Chondrocyte (in vitro differentiated cells): ENCODE measurements at regions not wholly inside any gene's neighbourhood (a gene's known extent, or its start where the extent isn't known, plus 50 kb on each side); places are given as distances from the start of the nearest gene placed in this dataset.

Experiments used
- DNase-seq: peaks from one replicate; pipeline ENCODE4 v3.0.0; 2021; ENCODE audit warnings: mixed read lengths, low spot score
- H3K27ac Mint-ChIP-seq: one replicate; pipeline ENCODE4 v1.8.0; 2021; ENCODE audit warnings: mild to moderate bottlenecking, moderate library complexity, mixed read lengths; ENCODE audit not compliant: unreplicated experiment
- H3K27me3 Mint-ChIP-seq: 2 replicates; pipeline ENCODE4 v1.8.0; 2021; ENCODE audit warnings: low read depth, mixed read lengths
- H3K36me3 Mint-ChIP-seq: 2 replicates; pipeline ENCODE4 v1.8.0; 2021; ENCODE audit warnings: low read depth, mixed read lengths
- H3K4me1 Mint-ChIP-seq: 2 replicates; pipeline ENCODE4 v1.8.0; 2021; ENCODE audit warnings: low read depth, mild to moderate bottlenecking, mixed read lengths
- H3K4me3 Mint-ChIP-seq: one replicate; pipeline ENCODE4 v1.8.0; 2021; ENCODE audit warnings: mild to moderate bottlenecking, moderate library complexity, mixed read lengths; ENCODE audit not compliant: unreplicated experiment
- H3K9me3 Mint-ChIP-seq: 2 replicates; pipeline ENCODE4 v1.8.0; 2021; ENCODE audit warnings: low read depth, mixed read lengths
- TF ChIP-seq, protein P1 (sequence below): fragments of 200-600 bp; sonication (generic); IDR thresholded peaks from 2 replicates; pipeline ENCODE4 v1.5.0; 2021; ENCODE audit warnings: antibody characterized with exemption, mild to moderate bottlenecking, moderate library complexity

- H3K27me3 Mint-ChIP-seq: peaks cover 18% of the 10 kb centered on the region
Observed at GRCh38 chr1:239870194-239870593, 221.5 kb upstream of the FMN2 start.

DNA sequence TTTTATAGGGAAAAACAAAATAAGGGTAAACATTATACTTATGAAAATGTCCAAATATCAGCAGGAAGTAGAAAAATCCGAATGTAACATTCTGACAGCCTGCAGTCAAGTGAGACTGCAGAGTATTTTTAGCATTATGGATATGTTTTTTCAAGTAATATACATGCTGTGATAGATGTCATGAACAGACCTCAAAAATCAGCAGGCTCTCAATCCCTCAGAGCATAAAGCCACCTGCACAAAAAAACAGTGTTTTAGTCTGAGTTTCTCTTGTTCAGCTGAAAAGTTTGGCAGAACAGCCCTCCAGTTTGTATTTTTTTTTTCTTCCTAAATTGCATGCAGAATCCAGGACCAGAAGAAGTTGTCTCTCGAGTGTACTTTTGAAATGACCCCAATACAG lies 219.1 kb upstream of the FMN2 start:
- Mint-ChIP-seq H3K36me3 (no peaks in the 10 kb centered on the region), H3K27ac (no peak overlapping the region), H3K27me3 (peaks cover 18% of the 10 kb centered on the region), H3K9me3 (no peaks in the 10 kb centered on the region), H3K4me1 (no peaks in the 10 kb centered on the region), H3K4me3 (no peak overlapping the region)
- DNase-seq: no peak
- TF ChIP-seq, protein P1, sequence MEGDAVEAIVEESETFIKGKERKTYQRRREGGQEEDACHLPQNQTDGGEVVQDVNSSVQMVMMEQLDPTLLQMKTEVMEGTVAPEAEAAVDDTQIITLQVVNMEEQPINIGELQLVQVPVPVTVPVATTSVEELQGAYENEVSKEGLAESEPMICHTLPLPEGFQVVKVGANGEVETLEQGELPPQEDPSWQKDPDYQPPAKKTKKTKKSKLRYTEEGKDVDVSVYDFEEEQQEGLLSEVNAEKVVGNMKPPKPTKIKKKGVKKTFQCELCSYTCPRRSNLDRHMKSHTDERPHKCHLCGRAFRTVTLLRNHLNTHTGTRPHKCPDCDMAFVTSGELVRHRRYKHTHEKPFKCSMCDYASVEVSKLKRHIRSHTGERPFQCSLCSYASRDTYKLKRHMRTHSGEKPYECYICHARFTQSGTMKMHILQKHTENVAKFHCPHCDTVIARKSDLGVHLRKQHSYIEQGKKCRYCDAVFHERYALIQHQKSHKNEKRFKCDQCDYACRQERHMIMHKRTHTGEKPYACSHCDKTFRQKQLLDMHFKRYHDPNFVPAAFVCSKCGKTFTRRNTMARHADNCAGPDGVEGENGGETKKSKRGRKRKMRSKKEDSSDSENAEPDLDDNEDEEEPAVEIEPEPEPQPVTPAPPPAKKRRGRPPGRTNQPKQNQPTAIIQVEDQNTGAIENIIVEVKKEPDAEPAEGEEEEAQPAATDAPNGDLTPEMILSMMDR: no peak

More at GRCh38 chr1:239870194-239870593, 221.5 kb upstream of the FMN2 start:
- no peaks in the 10 kb centered on the region for H3K9me3 Mint-ChIP-seq
- H3K4me1 Mint-ChIP-seq: no peaks in the 10 kb centered on the region
- H3K36me3 Mint-ChIP-seq: no peaks in the 10 kb centered on the region
- H3K4me3 Mint-ChIP-seq: no peak overlapping the region
- H3K27ac Mint-ChIP-seq: no peak overlapping the region
- TF ChIP-seq, protein P1: no peak
- DNase-seq: no peak

GRCh38 chr1:239874831-239875230 lies 216.9 kb upstream of the FMN2 start:
- Mint-ChIP-seq H3K4me3 (no peak overlapping the region), H3K27me3 (peaks cover 7% of the 10 kb centered on the region), H3K4me1 (no peaks in the 10 kb centered on the region), H3K9me3 (no peaks in the 10 kb centered on the region), H3K27ac (no peak overlapping the region), H3K36me3 (no peaks in the 10 kb centered on the region)
- TF ChIP-seq, protein P1: no peak
- no peak for DNase-seq

- TF ChIP-seq, protein P1: no peak
- Mint-ChIP-seq H3K4me3 (no peak overlapping the region), H3K27ac (no peak overlapping the region), H3K36me3 (no peaks in the 10 kb centered on the region), H3K9me3 (no peaks in the 10 kb centered on the region), H3K27me3 (no peaks in the 10 kb centered on the region), H3K4me1 (no peaks in the 10 kb centered on the region)
- no peak for DNase-seq
Observed at GRCh38 chr1:239879321-239880170, 212.1 kb upstream of the FMN2 start.

- TF ChIP-seq, protein P1: no peak
- Mint-ChIP-seq H3K36me3 (no peaks in the 10 kb centered on the region), H3K27ac (no peak overlapping the region), H3K4me1 (no peaks in the 10 kb centered on the region), H3K27me3 (peaks cover 2% of the 10 kb centered on the region), H3K9me3 (no peaks in the 10 kb centered on the region), H3K4me3 (no peak overlapping the region)
- DNase-seq: no peak
Observed at GRCh38 chr1:239882967-239883366, 208.7 kb upstream of the FMN2 start.
